ENCODE measurements at regions not wholly inside any gene's neighbourhood (a gene's known extent, or its start where the extent isn't known, plus 50 kb on each side); places are given as distances from the start of the nearest gene placed in this dataset.
"Not testable (repeated sequence)": the region's sequence is repeated elsewhere in the genome, so short reads cannot be mapped to it uniquely, and the experiment has no call there.

- no peak for DNase-seq (ENCODE audit: low spot score)
Measured at GRCh38 chr19:30103981-30104380, 161.9 kb downstream of the URI1 start.

- no peak for DNase-seq (ENCODE audit: low spot score)
Measured at GRCh38 chr19:30105316-30105715, 163.3 kb downstream of the URI1 start.

- no peak for DNase-seq (ENCODE audit: low spot score)
Measured at GRCh38 chr19:30105727-30106126, 163.7 kb downstream of the URI1 start.

- no peak for DNase-seq (ENCODE audit: low spot score)
Measured at GRCh38 chr19:30106417-30107095, 164.5 kb downstream of the URI1 start.

GRCh38 chr19:30107251-30107650 lies 165.2 kb downstream of the URI1 start:
- no peak for DNase-seq (ENCODE audit: low spot score)

GRCh38 chr19:30109565-30109964 lies 167.5 kb downstream of the URI1 start:
- no peak for DNase-seq (ENCODE audit: low spot score)

- no peak for DNase-seq (ENCODE audit: low spot score)
Measured at GRCh38 chr19:30111021-30111855, 169.2 kb downstream of the URI1 start.

GRCh38 chr19:30112171-30112570 lies 170.1 kb downstream of the URI1 start:
- no peak for DNase-seq (ENCODE audit: low spot score)

GRCh38 chr19:30112666-30113065 lies 170.6 kb downstream of the URI1 start:
- no peak for DNase-seq (ENCODE audit: low spot score)

GRCh38 chr19:30113186-30113585 lies 171.1 kb downstream of the URI1 start:
- DNase-seq (ENCODE audit: low spot score) = no peak

- not testable (repeated sequence) for DNase-seq (ENCODE audit: low spot score)
Measured at GRCh38 chr19:30114095-30114494, 172.1 kb downstream of the URI1 start.

- DNase-seq (ENCODE audit: low spot score) = no peak
Measured at GRCh38 chr19:30115947-30116346, 173.9 kb downstream of the URI1 start.

- DNase-seq (ENCODE audit: low spot score) = no peak
Measured at GRCh38 chr19:30116530-30116929, 174.5 kb downstream of the URI1 start.

GRCh38 chr19:30116984-30117555 lies 175.0 kb downstream of the URI1 start:
- no peak for DNase-seq (ENCODE audit: low spot score)

- DNase-seq (ENCODE audit: low spot score) = no peak
Measured at GRCh38 chr19:30117636-30118145, 175.7 kb downstream of the URI1 start.

- DNase-seq (ENCODE audit: low spot score) = no peak
Measured at GRCh38 chr19:30118221-30118620, 176.2 kb downstream of the URI1 start.

- no peak for DNase-seq (ENCODE audit: low spot score)
Measured at GRCh38 chr19:30118760-30119159, 176.7 kb downstream of the URI1 start.

GRCh38 chr19:30119180-30119908 lies 177.3 kb downstream of the URI1 start:
- no peak for DNase-seq (ENCODE audit: low spot score)

GRCh38 chr19:30120860-30121484 lies 178.9 kb downstream of the URI1 start:
- DNase-seq (ENCODE audit: low spot score) = no peak

GRCh38 chr19:30122431-30122830 lies 180.4 kb downstream of the URI1 start:
- no peak for DNase-seq (ENCODE audit: low spot score)

GRCh38 chr19:30123119-30123518 lies 181.1 kb downstream of the URI1 start:
- no peak for DNase-seq (ENCODE audit: low spot score)

GRCh38 chr19:30123611-30124010 lies 181.6 kb downstream of the URI1 start:
- no peak for DNase-seq (ENCODE audit: low spot score)
